Liver (tissue), 3 donors: ENCODE measurements at regions not wholly inside any gene's neighbourhood (a gene's known extent, or its start where the extent isn't known, plus 50 kb on each side); places are given as distances from the start of the nearest gene placed in this dataset.

Experiments
- CTCF ChIP-seq: fragments of 150-350 bp; IDR thresholded peaks from 2 replicates; pipeline ENCODE4 v1.5.1; 2017; ENCODE audit warnings: improper control_type of control experiment, low read depth, low read length; ENCODE audit not compliant: missing input control
- EGR1 ChIP-seq, 2 donors: IDR thresholded peaks; 2 replicates each; pipeline ENCODE4 v1.6.1; 2016 to 2018; ENCODE audit warnings: antibody characterized with exemption in 2 of 2, low read depth in 2 of 2
- GABPA ChIP-seq, 2 donors: IDR thresholded peaks in 1 of 2; conservative IDR thresholded peaks in 1 of 2; 2 replicates each; pipeline ENCODE4 v1.6.1; 2016; ENCODE audit warnings: antibody characterized with exemption in 2 of 2, mild to moderate bottlenecking in 1 of 2, moderate library complexity in 1 of 2
- HNF4G ChIP-seq: IDR thresholded peaks from 2 replicates; pipeline ENCODE4 v1.6.1; 2016; ENCODE audit warnings: antibody characterized with exemption
- JUND ChIP-seq, 2 donors: IDR thresholded peaks; 2 replicates each; pipeline ENCODE4 v1.6.1; 2016; ENCODE audit warnings: antibody characterized with exemption in 2 of 2
- MAX ChIP-seq: IDR thresholded peaks from 2 replicates; pipeline ENCODE4 v1.6.1; 2016; ENCODE audit warnings: antibody characterized with exemption
- RAD21 ChIP-seq, 2 donors: IDR thresholded peaks; 2 replicates each; pipeline ENCODE4 v1.6.1; 2016; ENCODE audit warnings: antibody characterized with exemption in 2 of 2, mild to moderate bottlenecking in 2 of 2
- SP1 ChIP-seq: IDR thresholded peaks from 2 replicates; pipeline ENCODE4 v1.6.1; 2018; ENCODE audit warnings: antibody characterized with exemption, mild to moderate bottlenecking
- TAF1 ChIP-seq: conservative IDR thresholded peaks from 2 replicates; pipeline ENCODE4 v1.6.1; 2016; ENCODE audit warnings: antibody characterized with exemption, mild to moderate bottlenecking
- YY1 ChIP-seq: IDR thresholded peaks from 2 replicates; pipeline ENCODE4 v1.6.1; 2016; ENCODE audit warnings: antibody characterized with exemption, mild to moderate bottlenecking
- ZBTB33 ChIP-seq: IDR thresholded peaks from 2 replicates; pipeline ENCODE4 v1.6.1; 2016; ENCODE audit warnings: antibody characterized with exemption
- TF ChIP-seq, protein P1 (sequence below): IDR thresholded peaks from 2 replicates; pipeline ENCODE4 v1.6.1; 2016; ENCODE audit warnings: antibody characterized with exemption, mild to moderate bottlenecking
- donor health status: healthy.
- donor health status: healthy.

- no peak for TF ChIP-seq SP1
- no peak for TF ChIP-seq MAX
- TF ChIP-seq CTCF: no peak
- TF ChIP-seq RAD21 (IDR thresholded peaks at IDR 0.05): no peak
- no peak for TF ChIP-seq YY1
- no peak for TF ChIP-seq TAF1
- TF ChIP-seq HNF4G: no peak
- TF ChIP-seq JUND (IDR thresholded peaks at IDR 0.05): no peak
- TF ChIP-seq ZBTB33: no peak
- TF ChIP-seq, protein P1, sequence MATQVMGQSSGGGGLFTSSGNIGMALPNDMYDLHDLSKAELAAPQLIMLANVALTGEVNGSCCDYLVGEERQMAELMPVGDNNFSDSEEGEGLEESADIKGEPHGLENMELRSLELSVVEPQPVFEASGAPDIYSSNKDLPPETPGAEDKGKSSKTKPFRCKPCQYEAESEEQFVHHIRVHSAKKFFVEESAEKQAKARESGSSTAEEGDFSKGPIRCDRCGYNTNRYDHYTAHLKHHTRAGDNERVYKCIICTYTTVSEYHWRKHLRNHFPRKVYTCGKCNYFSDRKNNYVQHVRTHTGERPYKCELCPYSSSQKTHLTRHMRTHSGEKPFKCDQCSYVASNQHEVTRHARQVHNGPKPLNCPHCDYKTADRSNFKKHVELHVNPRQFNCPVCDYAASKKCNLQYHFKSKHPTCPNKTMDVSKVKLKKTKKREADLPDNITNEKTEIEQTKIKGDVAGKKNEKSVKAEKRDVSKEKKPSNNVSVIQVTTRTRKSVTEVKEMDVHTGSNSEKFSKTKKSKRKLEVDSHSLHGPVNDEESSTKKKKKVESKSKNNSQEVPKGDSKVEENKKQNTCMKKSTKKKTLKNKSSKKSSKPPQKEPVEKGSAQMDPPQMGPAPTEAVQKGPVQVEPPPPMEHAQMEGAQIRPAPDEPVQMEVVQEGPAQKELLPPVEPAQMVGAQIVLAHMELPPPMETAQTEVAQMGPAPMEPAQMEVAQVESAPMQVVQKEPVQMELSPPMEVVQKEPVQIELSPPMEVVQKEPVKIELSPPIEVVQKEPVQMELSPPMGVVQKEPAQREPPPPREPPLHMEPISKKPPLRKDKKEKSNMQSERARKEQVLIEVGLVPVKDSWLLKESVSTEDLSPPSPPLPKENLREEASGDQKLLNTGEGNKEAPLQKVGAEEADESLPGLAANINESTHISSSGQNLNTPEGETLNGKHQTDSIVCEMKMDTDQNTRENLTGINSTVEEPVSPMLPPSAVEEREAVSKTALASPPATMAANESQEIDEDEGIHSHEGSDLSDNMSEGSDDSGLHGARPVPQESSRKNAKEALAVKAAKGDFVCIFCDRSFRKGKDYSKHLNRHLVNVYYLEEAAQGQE: no peak
- no peak for TF ChIP-seq GABPA (IDR thresholded peaks at IDR 0.05 in 1 of 2, conservative IDR thresholded peaks at IDR 0.05 in 1 of 2)
- no peak for TF ChIP-seq EGR1 (IDR thresholded peaks at IDR 0.05; ENCODE audit: low read depth in 2 of 2)
These were observed 111.3 kb downstream of the CBLL2 start for GRCh38 chrX:22383988-22384387.
